HG03558 (cell line): ENCODE measurements at regions not wholly inside any gene's neighbourhood (a gene's known extent, or its start where the extent isn't known, plus 50 kb on each side); places are given as distances from the start of the nearest gene placed in this dataset.

Experiments
- ATAC-seq: cut with Tn5 transposase; IDR thresholded peaks from one replicate; pipeline ENCODE4 v1.9.1; 2021; ENCODE audit warnings: moderate number of reproducible peaks; ENCODE audit not compliant: unreplicated experiment; ENCODE audit errors: extremely low read depth

DNA sequence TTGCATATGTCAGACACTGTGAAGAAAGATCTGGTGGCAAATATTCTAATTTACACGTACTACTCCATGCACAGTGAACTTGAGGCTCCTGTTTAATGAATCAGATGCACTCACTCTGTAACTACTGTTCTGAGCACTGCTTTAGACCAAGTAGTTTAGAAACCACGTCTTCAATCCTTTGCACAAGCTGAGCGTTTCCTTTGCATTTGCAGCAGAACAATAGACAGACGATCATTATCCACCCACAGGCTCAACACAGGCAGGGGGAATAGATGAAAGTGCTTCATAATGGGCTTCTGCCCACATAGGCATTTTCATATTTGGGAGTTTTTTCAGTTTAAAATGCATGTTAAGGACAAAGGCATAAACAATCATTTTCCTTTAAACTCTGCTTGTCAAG lies 423.3 kb upstream of the ADAMTS16 start:
- ATAC-seq: no peak

DNA sequence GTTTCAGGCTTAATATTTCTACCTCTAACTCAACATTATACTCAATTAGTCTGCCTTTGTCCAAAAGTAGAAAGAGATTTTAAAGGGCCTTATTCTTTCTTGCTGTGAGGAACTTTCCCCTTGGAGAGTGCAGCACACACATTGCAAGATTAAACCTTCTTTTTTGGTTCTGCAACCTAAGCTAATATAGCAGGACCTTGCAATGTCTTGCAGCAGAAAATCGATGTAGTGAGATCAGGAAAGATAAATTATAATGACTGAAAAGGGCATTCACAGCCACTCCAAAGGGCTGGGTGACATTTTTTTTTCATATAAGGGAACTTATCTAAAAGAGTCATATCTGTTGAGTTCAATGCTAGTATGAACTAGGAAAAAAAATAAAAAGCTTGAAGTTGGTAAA lies 422.7 kb upstream of the ADAMTS16 start:
- ATAC-seq: no peak

DNA sequence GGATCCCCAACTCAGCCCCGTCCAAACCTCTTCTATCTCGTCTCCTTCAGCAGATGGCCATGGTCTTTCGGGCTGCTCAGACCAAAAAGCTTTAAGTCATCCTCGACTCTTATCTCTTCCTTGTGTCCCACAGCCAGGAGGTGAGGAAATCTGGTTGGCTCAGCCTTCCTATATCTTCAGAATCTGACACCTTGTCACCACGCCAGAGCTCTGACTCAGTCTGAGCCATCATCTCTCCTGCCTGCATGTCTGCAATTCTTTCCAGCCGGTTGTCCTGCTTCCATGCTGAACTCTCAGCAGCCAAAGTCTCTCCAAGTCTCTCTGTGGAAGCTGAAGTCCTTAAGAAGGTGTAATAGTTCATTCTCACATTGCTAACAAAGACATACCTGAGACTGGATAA lies 419.3 kb upstream of the ADAMTS16 start:
- no peak for ATAC-seq

DNA sequence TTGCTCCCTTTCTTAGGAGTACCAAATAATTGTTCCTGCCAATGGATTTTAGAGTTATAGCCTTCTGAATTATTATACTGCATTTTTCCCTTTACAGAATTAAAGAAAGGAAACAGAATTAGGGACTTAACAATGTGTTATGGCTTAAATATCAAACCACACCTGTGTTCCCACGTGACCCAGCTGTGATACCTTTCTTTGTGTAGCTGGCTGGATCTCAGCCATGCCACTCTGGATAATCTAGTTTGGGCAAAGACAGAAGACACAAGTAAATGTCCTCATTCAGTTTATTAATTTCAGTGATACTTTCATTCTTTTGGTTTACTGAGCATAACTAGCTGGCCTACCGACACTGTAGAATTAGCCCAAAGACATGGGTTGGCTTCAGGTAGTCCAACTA lies 417.2 kb upstream of the ADAMTS16 start:
- ATAC-seq: no peak

DNA sequence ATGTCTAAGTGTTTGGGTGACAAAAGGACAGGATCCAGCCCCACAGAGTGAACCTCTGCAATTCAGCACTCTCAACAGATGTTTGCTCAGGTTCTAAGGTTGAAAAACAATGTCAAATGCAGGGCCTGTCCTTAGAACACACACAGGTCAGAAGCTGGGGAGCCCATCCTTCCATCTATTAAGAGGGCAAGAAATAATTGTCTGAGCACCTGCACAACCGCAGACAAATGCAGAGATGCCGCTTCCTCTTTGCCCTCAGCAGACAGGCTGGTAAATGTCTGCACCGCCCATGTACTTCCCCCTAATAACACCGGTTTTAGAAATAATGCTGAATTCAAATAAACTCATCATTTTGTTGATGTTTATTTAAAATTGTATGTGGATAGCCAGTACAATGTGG lies 414.5 kb upstream of the ADAMTS16 start:
- ATAC-seq: no peak

DNA sequence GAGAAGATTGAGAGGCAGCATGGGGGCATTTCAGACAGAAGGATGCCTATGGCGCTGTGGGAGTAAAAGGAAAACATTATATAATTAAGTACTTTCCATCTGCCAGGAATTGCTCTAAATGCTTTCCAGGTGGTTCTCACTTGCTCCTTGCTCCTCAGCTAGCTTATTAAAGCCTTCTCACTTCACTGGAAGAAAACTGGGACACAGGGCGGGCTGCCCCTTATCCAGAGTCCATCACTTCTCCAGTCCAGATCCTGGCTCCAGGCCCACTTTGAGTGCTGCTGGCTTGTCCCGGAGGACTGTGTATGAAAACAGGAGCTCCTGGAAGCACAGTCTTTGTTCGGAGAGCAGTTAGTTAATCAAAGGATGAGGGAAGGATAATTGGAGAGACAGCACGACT lies 409.9 kb upstream of the ADAMTS16 start:
- no peak for ATAC-seq

DNA sequence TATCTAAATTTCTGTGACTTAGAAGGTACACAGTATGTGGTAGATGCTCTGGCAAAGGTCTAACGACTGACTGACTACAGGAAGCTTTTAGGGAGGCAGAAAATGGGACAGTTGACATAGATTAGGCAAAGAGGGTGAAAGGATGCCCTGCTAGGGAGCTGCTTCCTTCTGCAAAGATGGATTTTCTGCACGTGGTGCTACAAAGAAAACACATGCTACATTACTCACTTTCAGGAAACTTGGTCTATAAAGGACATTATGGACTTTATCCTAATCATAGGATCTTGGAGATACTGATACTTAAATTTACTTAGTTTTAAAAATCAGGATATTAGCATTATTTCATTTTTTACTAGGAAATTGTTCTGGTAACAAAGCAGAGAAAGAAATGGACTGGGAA lies 405.8 kb upstream of the ADAMTS16 start:
- ATAC-seq: no peak

DNA sequence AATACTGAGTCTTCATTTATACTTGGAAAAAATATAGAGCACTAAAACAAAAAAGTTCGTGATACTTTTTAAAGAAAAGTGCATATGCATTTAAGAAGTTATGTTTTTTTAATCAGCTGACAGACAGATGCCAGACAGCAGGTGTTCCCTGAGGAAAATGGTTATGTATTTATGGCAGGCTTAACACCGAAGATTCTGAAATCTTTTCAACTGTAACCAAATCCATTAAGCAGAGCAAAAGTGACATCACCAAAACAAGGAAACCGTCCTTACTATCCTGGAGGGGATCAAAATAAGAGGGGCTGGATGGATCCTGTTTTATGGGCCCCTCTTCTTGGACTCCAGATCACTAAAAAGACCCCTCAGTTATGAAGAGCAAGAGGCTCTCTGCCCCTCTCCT lies 404.9 kb upstream of the ADAMTS16 start:
- no peak for ATAC-seq

DNA sequence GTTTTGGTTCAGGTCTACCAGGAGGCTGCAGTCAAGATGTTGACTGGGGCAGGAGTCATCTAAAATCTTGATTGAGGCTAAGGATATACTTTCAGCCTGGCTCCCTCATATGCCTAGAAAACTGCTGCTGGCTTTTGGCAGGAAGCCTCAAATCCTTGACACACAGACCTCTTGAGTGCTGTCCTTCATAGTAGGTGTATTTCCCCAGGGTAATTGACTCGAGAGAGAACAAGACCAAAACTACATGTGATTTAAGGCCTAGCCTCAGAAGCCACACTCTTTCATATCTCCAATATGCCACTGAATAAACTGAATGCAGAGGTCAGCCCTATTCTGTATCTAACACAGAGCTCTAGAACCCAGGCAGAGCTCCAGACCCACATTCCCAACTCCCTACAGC lies 402.3 kb upstream of the ADAMTS16 start:
- ATAC-seq: no peak

DNA sequence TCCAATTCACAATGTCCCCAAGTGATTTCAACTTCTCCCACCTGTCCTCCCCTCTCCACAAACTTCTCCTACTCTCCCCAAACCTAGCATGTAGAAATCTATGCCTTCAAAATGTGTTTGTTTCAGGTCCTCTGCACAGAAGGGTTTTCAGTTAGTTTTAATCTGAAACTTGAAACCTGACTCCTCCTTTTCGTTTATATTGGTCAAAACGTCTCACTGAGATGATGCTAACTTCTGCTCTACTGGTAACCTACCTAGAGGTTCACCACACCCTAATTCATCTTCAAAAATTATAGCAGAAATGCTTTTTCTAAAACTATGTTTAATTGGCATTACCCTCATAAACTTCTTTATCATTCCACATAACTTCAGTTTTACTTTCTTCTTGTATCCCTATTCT lies 401.8 kb upstream of the ADAMTS16 start:
- no peak for ATAC-seq

DNA sequence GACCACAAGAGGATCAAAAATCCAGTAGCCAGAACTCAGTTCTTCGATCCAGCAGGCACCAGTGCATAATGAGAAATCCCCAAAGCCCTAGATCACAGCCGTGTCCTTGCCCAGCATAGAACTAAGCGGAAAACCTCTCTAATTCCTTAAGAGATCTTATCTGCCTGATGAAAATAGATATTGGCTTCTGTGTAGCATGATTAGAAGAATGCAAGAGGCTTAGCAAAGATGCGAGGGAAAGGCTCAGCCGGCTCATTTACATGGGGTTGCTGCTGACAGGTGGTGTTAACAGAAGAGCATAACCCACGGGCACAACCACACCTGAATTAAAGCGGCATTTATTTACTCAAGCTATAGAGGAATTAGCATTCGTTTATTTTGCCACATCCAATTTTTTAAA lies 400.0 kb upstream of the ADAMTS16 start:
- no peak for ATAC-seq

DNA sequence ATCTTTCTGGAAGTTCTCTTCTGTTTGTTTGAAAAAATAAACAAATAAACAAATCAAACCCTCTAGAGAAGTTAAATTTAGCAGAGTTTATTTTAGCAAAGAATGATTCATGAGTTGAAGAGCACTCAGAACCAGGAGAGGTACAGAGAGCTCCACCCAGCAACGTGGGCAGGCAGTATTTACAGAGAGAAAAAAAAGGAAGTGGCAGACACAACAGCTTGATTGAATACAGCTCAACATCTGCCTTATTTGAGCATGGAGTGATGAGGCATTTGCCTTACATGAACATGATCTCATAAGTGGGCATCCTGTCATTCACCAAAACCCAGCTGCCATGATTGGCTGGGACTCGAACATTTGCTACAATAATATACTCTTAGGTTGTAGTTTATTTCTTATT lies 381.6 kb upstream of the ADAMTS16 start:
- no peak for ATAC-seq

DNA sequence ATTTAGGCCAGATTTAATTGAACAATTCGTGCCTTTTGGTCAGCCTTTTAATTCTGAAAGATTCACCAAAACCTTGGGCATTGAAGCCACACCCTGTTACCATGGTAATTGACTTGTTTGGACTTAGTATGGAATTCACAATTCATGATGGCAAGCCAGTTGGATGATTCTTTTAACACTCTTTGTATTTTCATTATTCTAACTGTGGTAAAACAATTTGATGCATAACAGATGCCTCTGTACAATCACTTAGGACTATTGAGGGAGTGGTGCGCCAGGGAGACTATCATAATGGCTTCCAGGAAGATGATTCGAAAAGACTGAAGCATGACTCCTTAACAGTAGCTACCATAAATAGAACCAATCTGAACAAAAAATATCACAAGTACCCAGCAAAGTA lies 381.1 kb upstream of the ADAMTS16 start:
- ATAC-seq: no peak

DNA sequence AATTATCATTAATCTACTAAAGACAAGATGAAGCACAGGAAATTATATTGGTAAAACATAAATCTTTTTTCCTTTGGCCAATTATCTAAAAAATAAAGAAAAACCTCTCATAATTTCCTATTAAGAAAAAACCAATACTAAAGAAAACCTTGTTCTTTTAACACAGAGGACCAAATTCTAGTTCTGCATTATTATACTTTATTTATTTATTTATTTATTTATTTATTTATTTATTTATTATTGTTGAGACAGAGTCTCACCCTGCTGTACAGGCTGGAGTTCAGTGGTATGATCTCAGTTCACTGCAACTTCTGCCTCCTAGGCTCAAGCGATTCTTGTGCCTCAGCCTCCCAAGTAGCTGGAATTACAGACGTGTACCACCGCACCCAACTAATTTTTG lies 377.8 kb upstream of the ADAMTS16 start:
- no peak for ATAC-seq

DNA sequence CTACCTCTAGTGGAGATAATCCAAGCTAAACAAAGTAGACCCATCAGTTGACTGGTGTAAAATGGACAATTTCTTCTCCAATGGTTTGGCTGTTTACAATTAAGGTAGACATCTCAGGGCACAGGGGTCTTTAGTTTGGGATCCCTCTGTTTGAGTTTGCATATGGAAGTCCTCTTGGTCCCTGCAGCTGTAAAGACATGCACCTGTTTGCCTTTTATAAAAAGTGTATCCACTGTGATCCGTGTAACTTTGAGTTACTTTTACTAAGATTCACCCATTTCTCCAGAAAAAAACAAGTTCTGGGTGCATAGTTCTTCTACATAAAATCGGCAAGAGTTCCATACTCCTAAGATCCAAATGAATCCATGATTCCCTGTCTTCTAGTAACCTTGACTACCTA lies 374.7 kb upstream of the ADAMTS16 start:
- no peak for ATAC-seq

DNA sequence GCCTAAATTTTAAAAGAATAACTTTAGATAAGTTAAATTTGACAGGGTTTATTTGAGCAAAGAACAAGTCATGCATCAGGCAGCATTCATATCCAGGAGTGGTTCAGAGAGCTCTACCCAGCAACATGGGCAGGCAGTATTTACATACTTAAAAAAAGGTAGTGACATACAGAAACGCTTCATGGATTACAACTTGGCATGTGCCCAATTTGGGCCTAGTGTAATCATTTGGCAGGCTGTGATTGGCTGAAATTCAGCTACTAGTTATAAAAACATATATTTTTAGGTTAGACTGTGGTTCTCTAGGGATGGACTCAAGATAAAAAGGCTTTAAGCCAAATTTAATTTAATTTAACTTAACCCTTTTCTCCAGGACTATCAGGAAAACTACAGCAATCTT lies 374.0 kb upstream of the ADAMTS16 start:
- ATAC-seq: no peak

DNA sequence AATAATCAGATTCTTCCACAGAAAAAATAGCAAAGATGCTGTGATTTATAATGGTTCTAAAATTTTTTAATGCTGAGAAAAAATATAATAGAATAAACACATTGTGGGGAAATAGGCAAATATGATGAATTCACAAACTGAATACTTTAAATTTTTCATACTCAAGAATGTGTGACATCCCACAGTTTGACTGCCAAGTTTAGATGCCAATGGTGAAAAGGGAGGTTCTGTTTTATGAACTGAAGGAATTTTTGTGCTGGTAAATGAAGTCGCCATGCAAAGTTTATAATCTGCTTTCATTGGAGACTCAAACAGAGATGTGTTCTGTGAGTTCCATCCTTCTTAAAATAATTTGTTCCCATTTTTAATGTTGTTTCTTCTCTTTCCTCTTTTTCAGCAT lies 367.5 kb upstream of the ADAMTS16 start:
- ATAC-seq: no peak

DNA sequence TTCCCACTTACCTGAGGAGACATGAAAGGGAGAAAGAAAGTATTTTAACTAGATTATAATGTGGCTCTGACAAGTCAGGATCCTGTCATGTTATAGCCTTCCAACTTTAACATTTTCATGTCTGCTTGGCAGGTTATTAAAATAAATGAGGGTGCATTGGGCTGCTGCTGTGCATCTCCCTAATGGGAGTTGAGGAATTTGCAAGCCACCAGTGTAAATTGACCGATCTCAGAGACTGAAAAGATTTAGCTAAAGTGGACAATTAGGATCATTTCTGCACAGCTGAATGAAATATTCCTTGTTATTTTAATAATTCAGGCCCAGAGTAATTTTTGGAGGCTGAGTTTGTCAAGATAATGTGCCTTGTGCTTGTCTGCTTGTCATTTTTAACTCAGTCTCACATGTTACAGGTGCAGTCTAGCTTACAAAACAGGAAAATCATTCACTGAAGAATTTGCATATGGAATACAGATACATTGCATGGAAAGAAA lies 366.3 kb upstream of the ADAMTS16 start:
- no peak for ATAC-seq

DNA sequence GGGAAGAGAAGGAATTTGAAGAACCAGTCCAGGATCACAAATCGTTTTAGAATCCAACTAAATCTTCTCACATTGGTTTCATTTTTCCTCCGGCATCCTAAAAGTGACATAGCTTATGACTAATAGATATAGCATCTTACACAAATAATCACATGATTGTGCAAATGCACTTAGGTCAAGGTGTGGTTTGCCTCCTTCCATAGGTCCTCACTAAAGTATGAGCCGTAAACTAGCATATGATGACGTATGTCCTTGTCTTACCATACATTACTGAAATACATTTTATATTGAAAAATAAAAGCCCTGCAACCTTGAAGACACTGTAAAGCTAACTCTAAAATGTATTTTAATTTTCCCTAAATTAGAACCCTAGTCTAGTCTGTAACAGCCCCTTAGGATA lies 362.7 kb upstream of the ADAMTS16 start:
- ATAC-seq: no peak

DNA sequence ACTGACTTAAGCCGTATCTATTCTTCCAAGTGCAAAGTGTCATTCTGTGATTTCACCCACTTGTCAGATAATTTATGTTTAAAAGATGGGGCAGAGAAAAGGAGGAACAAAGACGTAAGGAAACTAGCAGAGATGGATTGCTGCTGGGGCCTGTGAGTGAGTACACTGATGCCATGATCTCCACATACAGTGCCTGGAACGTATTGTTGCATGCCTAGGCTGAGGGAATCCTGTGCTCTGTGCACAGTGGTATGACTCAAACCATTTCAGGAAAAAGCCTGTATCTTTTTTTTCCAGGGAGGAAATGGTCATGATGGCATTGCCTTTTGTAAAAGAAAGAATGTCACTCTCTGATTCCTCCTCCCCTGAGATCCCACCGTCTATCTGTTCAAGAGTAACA lies 359.5 kb upstream of the ADAMTS16 start:
- no peak for ATAC-seq

DNA sequence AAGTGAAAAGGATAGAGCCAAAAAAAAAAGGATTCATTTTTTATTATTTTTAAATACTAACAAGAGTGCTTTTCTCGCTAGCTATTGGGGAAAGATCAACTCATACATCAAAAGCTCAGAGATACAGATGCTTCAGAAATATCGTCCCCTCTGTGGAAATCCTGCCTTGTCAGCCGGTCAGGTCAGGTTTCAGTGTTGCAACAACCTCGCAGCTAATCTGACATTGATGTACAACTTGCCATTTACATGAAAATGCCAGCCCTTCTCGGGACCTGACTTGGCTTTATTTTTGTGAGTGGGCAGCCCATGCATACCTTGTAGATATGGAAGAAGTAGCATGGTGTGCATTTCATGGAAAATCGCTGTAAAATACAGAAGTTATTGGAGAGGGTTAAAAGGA lies 358.8 kb upstream of the ADAMTS16 start:
- no peak for ATAC-seq

DNA sequence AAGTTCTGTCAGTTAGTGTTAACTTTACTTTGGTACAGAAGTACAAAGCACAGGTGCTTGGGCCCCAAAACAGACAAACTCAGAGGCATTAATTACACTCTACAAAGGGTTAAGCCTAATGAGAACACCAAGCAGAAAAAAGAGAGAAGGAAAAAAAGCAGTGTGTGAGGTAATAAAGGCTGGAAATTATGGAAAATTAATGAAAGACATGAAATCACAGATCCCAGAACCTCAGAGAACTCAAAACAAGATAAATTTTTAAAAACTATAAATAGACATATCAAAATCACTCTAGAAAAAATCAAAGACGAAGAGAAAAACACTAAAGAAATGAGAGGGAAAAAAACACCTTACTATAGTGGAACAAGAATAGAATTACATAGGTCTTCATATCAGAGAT lies 354.2 kb upstream of the ADAMTS16 start:
- no peak for ATAC-seq

DNA sequence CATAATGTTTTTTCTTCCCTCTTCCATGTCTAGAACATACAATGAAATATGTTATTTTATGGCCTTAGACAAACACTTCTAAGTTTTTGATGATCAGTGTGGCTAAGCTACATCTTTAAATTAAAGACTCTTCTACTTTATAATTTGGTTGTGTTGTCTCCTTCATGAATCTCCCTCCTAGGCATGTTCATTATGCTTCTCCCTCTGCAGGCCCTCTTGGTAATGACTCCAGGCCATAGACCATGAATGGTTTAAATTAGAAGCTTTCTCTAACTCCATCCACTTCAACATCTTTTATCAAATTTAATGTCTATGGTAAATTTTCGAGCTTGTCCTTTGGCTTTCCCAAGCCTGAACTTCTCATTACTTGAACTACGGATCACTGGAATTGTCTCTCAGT lies 342.7 kb upstream of the ADAMTS16 start:
- ATAC-seq: no peak
